ENCODE measurements at regions not wholly inside any gene's neighbourhood (a gene's known extent, or its start where the extent isn't known, plus 50 kb on each side); places are given as distances from the start of the nearest gene placed in this dataset.

- no peak for DNase-seq (ENCODE audit: low spot score)
- no peak for ATAC-seq
- in situ Hi-C loops (cut with HindIII; ENCODE audit: extremely low pct_ligation_motif_present, low pct_unique_long_range_greater_than_20kb) = no loop called here
Measured at GRCh38 chr4:11931266-11931820, 502.6 kb upstream of the HS3ST1 start.

More at GRCh38 chr4:11931266-11931820, 502.6 kb upstream of the HS3ST1 start:
- Histone ChIP-seq H3K27me3 (ENCODE audit: control insufficient read depth in 1 of 2, insufficient read depth in 2 of 2, low read length in 2 of 2) (no peaks in the 10 kb centered on the region), H3K4me3 (replicated peaks in 1 of 3; ENCODE audit: insufficient read depth in 1 of 3, low read depth in 2 of 3, low read length in 3 of 3) (no peak overlapping the region), H3K27ac (ENCODE audit: extremely low read length, insufficient read depth, low read length) (no peak overlapping the region), H3K4me1 (ENCODE audit: insufficient read depth, low read length) (no peaks in the 10 kb centered on the region), H3K4me2 (ENCODE audit: low read depth, low read length) (no peak overlapping the region), H3K36me3 (replicated peaks in 1 of 2; ENCODE audit: control insufficient read depth in 1 of 2, insufficient read depth in 2 of 2, low read length in 2 of 2) (no peaks in the 10 kb centered on the region), H3K79me2 (ENCODE audit: insufficient read depth, low read length) (no peaks in the 10 kb centered on the region), H2AFZ (ENCODE audit: low read length) (no peak overlapping the region), H4K20me1 (ENCODE audit: insufficient read depth, low read length) (no peaks in the 10 kb centered on the region), H3K9me3 (ENCODE audit: low read length) (peaks cover 90% of the 10 kb centered on the region), H3K9ac (ENCODE audit: insufficient read depth, low read depth, low read length) (no peak overlapping the region)
- WGBS (ENCODE audit: low lambda C conversion rate) = 5% methylated on average over 2 of the region's 2 CpGs
- ChIA-PET CTCF (ENCODE audit: low intra/inter-chr PET ratio, low total read pairs) (no interaction called here), POLR2A (no interaction called here)
- BruUV-seq (replicated peaks) = no TSS peak
- TF ChIP-seq, protein P1, sequence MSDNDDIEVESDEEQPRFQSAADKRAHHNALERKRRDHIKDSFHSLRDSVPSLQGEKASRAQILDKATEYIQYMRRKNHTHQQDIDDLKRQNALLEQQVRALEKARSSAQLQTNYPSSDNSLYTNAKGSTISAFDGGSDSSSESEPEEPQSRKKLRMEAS (IDR thresholded peaks at IDR 0.05) = no peak
- no peak for TF ChIP-seq ZNF839 (CRISPR knock-in tag; IDR thresholded peaks at IDR 0.05; ENCODE audit: borderline replicate concordance)
- no peak for TF ChIP-seq ZNF83 (CRISPR knock-in tag; IDR thresholded peaks at IDR 0.05; ENCODE audit: borderline replicate concordance)
- no peak for TF ChIP-seq ZZZ3 (CRISPR knock-in tag; IDR thresholded peaks at IDR 0.05; ENCODE audit: borderline replicate concordance)
- TF ChIP-seq ZNF878 (CRISPR knock-in tag; IDR thresholded peaks at IDR 0.05) = no peak
- TF ChIP-seq NAIF1 (CRISPR knock-in tag; IDR thresholded peaks at IDR 0.05; ENCODE audit: borderline replicate concordance) = no peak
- TF ChIP-seq ZBTB42 (CRISPR knock-in tag; IDR thresholded peaks at IDR 0.05) = no peak
- no peak for TF ChIP-seq CREB1 (IDR thresholded peaks at IDR 0.05)
- no peak for TF ChIP-seq CREB1 (CRISPR knock-in tag; IDR thresholded peaks at IDR 0.05)
- no peak for TF ChIP-seq RBM39 (IDR thresholded peaks at IDR 0.05; ENCODE audit: low read depth, low read length, poor library complexity, severe bottlenecking)
- TF ChIP-seq KLF6 (CRISPR knock-in tag; IDR thresholded peaks at IDR 0.05) = no peak
- TF ChIP-seq, protein P2, sequence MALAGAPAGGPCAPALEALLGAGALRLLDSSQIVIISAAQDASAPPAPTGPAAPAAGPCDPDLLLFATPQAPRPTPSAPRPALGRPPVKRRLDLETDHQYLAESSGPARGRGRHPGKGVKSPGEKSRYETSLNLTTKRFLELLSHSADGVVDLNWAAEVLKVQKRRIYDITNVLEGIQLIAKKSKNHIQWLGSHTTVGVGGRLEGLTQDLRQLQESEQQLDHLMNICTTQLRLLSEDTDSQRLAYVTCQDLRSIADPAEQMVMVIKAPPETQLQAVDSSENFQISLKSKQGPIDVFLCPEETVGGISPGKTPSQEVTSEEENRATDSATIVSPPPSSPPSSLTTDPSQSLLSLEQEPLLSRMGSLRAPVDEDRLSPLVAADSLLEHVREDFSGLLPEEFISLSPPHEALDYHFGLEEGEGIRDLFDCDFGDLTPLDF (CRISPR knock-in tag; IDR thresholded peaks at IDR 0.05) = no peak
- TF ChIP-seq, protein P3, sequence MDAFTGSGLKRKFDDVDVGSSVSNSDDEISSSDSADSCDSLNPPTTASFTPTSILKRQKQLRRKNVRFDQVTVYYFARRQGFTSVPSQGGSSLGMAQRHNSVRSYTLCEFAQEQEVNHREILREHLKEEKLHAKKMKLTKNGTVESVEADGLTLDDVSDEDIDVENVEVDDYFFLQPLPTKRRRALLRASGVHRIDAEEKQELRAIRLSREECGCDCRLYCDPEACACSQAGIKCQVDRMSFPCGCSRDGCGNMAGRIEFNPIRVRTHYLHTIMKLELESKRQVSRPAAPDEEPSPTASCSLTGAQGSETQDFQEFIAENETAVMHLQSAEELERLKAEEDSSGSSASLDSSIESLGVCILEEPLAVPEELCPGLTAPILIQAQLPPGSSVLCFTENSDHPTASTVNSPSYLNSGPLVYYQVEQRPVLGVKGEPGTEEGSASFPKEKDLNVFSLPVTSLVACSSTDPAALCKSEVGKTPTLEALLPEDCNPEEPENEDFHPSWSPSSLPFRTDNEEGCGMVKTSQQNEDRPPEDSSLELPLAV (CRISPR knock-in tag; conservative IDR thresholded peaks at IDR 0.05; ENCODE audit: low read depth) = no peak
- intact Hi-C loops (cut with micrococcal nuclease; ENCODE audit: unreplicated experiment) = no loop called here
- FAIRE-seq = no peak

Data from HepG2 (cell line).